PC-3 (cell line): ENCODE measurements at regions not wholly inside any gene's neighbourhood (a gene's known extent, or its start where the extent isn't known, plus 50 kb on each side); places are given as distances from the start of the nearest gene placed in this dataset.

Experiments used
- ATAC-seq: fragments of 200-7000 bp; cut with Tn5 transposase; 2 replicates; pipeline ENCODE4 v1.9.1; 2020; ENCODE audit warnings: mild to moderate bottlenecking, moderate library complexity
- BruUV-seq: library from RNA; stranded (reverse); fragments of 400-500 nt; replicated peaks from 2 replicates; lab custom pipeline; 2021; lab: Mats Ljungman, UMichigan
- CTCF ChIA-PET: fragments of 300-600 bp; sonication (Branson Sonifier 250); formaldehyde crosslinking; loops from one replicate; lab custom pipeline; 2022; ENCODE audit warnings: antibody characterized with exemption; lab: Charles Lee
- POLR2A ChIA-PET: fragments of 300-600 bp; sonication (Branson Sonifier 250); formaldehyde crosslinking; loops from one replicate; lab custom pipeline; 2022; ENCODE audit warnings: antibody characterized with exemption; ENCODE audit not compliant: unreplicated experiment; lab: Charles Lee
- DNase-seq: peaks from one replicate; pipeline ENCODE4 v3.0.0-alpha.2; 2015
- H2AFZ ChIP-seq: fragments of 300-600 bp; sonication (generic); 2 replicates; pipeline ENCODE4 v1.6.0; 2016; ENCODE audit warnings: antibody characterized with exemption, low read length
- H3F3A ChIP-seq: fragments of 300-600 bp; sonication (generic); one replicate; pipeline ENCODE4 v1.6.0; 2017; ENCODE audit warnings: antibody characterized with exemption, low read length, control low read depth, mild to moderate bottlenecking; ENCODE audit not compliant: unreplicated experiment
- H3K27ac ChIP-seq: fragments of 300-600 bp; sonication (generic); 2 replicates; pipeline ENCODE4 v1.5.1; 2016; ENCODE audit warnings: mild to moderate bottlenecking, low read length
- H3K27me3 ChIP-seq: fragments of 300-600 bp; sonication (generic); 2 replicates; pipeline ENCODE4 v1.6.1; 2016; ENCODE audit warnings: low read length, mixed read lengths
- H3K36me3 ChIP-seq: fragments of 300-600 bp; sonication (generic); 2 replicates; pipeline ENCODE4 v1.6.1; 2016; ENCODE audit warnings: low read depth, mixed run types, low read length, mixed read lengths
- H3K4me1 ChIP-seq: fragments of 300-600 bp; sonication (generic); 2 replicates; pipeline ENCODE4 v1.5.1; 2016; ENCODE audit warnings: low read length; ENCODE audit not compliant: insufficient read depth
- H3K4me2 ChIP-seq: fragments of 300-600 bp; sonication (generic); 2 replicates; pipeline ENCODE4 v1.6.0; 2016; ENCODE audit warnings: low read length
- H3K4me3 ChIP-seq: fragments of 300-600 bp; sonication (generic); 2 replicates; pipeline ENCODE4 v1.5.1; 2016; ENCODE audit warnings: mild to moderate bottlenecking, low read length, mixed read lengths
- H3K79me2 ChIP-seq: fragments of 300-600 bp; sonication (generic); 2 replicates; pipeline ENCODE4 v1.6.1; 2017; ENCODE audit warnings: low read length, mixed read lengths
- H3K9ac ChIP-seq: fragments of 300-600 bp; sonication (generic); 2 replicates; pipeline ENCODE4 v1.6.0; 2016; ENCODE audit warnings: mild to moderate bottlenecking, low read length
- H3K9me2 ChIP-seq: fragments of 300-600 bp; sonication (generic); replicated peaks from 2 replicates; pipeline ENCODE4 v1.6.1; 2016; ENCODE audit warnings: mixed run types, low read length, mixed read lengths
- H3K9me3 ChIP-seq: fragments of 300-600 bp; sonication (generic); 2 replicates; pipeline ENCODE4 v1.6.1; 2016; ENCODE audit warnings: low read length, mixed read lengths
- H4K20me1 ChIP-seq: fragments of 300-600 bp; sonication (generic); 2 replicates; pipeline ENCODE4 v1.6.1; 2016; ENCODE audit warnings: low read length, mixed read lengths
- EZH2 ChIP-seq: fragments of 300-600 bp; sonication (generic); IDR thresholded peaks from one replicate; pipeline ENCODE4 v1.6.1; 2017; ENCODE audit warnings: antibody characterized with exemption, mild to moderate bottlenecking, low read length; ENCODE audit not compliant: unreplicated experiment
- EZH2phosphoT487 ChIP-seq: fragments of 300-600 bp; sonication (generic); IDR thresholded peaks from 2 replicates; pipeline ENCODE4 v1.6.1; 2018; ENCODE audit warnings: mild to moderate bottlenecking, antibody characterized with exemption, low read length, borderline replicate concordance
- intact Hi-C: fragments of 100-400 bp; cut with micrococcal nuclease; formaldehyde crosslinking; loops from 2 replicates; pipeline ENCODE4 v1.9.0; 2023
- TF ChIP-seq, protein P1 (sequence below): fragments of 300-600 bp; sonication (generic); conservative IDR thresholded peaks from 2 replicates; pipeline ENCODE4 v1.5.1; 2017; ENCODE audit warnings: antibody characterized with exemption, low read depth, mild to moderate bottlenecking, low read length

DNA sequence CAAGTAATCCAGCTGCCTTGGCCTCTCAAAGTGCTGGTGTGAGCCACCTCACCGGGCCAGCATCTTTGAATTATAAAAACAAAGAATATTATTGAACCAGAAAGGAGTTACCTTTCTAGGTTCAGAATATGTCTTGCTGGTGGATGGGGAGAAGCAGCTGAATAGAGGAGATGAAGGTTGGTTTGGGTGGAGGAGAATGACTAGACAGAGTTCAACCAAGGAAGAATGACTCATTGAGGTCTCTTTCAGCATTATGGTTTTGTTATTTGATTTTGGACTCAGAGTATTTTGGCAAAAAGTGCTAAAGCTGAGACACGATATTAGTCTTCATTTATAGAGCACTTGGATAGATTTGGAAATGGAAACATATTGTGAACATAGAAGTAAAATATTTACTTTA lies 75.2 kb upstream of the MPDZ start:
- Histone ChIP-seq H3K79me2 (no peaks in the 10 kb centered on the region), H3K36me3 (no peaks in the 10 kb centered on the region), H3K4me2 (no peak overlapping the region), H3K27ac (no peak overlapping the region), H3K4me3 (no peak overlapping the region), H3F3A (no peaks in the 10 kb centered on the region), H2AFZ (no peak overlapping the region), H3K9ac (no peak overlapping the region), H3K9me3 (no peaks in the 10 kb centered on the region), H3K9me2 (no peaks in the 10 kb centered on the region), H4K20me1 (no peaks in the 10 kb centered on the region), H3K4me1 (peaks cover 17% of the 10 kb centered on the region), H3K27me3 (no peaks in the 10 kb centered on the region)
- peak; percentile 69 for ATAC-seq
- ChIA-PET CTCF (no interaction called here), POLR2A (no interaction called here)
- TF ChIP-seq, protein P1, sequence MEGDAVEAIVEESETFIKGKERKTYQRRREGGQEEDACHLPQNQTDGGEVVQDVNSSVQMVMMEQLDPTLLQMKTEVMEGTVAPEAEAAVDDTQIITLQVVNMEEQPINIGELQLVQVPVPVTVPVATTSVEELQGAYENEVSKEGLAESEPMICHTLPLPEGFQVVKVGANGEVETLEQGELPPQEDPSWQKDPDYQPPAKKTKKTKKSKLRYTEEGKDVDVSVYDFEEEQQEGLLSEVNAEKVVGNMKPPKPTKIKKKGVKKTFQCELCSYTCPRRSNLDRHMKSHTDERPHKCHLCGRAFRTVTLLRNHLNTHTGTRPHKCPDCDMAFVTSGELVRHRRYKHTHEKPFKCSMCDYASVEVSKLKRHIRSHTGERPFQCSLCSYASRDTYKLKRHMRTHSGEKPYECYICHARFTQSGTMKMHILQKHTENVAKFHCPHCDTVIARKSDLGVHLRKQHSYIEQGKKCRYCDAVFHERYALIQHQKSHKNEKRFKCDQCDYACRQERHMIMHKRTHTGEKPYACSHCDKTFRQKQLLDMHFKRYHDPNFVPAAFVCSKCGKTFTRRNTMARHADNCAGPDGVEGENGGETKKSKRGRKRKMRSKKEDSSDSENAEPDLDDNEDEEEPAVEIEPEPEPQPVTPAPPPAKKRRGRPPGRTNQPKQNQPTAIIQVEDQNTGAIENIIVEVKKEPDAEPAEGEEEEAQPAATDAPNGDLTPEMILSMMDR: no peak
- no peak for TF ChIP-seq EZH2phosphoT487
- no peak for TF ChIP-seq EZH2
- peak; percentile 66 for DNase-seq
- no TSS peak for BruUV-seq
- intact Hi-C loops: loop anchor here (5.0 to 10.0 kb wide), 4 partner anchors 68 to 1078 kb away; no protein-coding TSS in a partner anchor

DNA sequence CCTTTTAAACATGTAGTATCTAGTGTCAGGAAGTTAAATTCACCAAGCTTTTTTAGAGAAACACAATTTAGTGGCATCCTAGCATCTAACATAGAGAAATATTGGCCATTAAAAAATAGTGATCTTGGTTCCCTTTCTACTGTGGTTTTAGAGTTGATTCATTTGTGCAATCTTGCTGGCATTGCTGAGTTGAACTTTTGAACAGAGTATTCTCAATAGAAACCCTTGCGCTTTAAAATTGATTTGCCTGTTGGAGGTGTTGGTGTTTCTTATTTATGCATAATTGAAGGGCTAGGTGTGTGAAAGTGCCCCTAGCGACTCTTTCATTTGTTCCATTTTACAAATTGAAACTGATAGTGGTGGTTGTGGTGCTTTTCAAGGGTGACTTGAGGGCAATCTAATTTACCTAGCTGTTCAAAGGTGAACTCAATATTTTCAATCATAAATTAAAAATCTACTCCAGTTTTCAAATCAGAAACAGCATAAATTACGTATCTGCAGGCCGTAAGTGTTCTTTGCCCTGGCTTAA lies 73.0 kb upstream of the MPDZ start:
- Histone ChIP-seq H3K27me3 (no peaks in the 10 kb centered on the region), H4K20me1 (no peaks in the 10 kb centered on the region), H2AFZ (no peak overlapping the region), H3F3A (no peaks in the 10 kb centered on the region), H3K79me2 (no peaks in the 10 kb centered on the region), H3K36me3 (no peaks in the 10 kb centered on the region), H3K4me2 (no peak overlapping the region), H3K4me3 (no peak overlapping the region), H3K4me1 (peaks cover 6% of the 10 kb centered on the region; the same call in 1 of the 2 replicates), H3K9me2 (no peaks in the 10 kb centered on the region), H3K9ac (no peak overlapping the region), H3K9me3 (no peaks in the 10 kb centered on the region), H3K27ac (no peak overlapping the region)
- no peak for TF ChIP-seq EZH2phosphoT487
- TF ChIP-seq, protein P1: no peak
- TF ChIP-seq EZH2: no peak
- ATAC-seq (no peak), DNase-seq (no peak)
- intact Hi-C loops: loop anchor here (2.0 to 10.0 kb wide), 5 partner anchors 70 to 1080 kb away; no protein-coding TSS in a partner anchor
- POLR2A ChIA-PET: no interaction called here
- no TSS peak for BruUV-seq
- CTCF ChIA-PET: no interaction called here

DNA sequence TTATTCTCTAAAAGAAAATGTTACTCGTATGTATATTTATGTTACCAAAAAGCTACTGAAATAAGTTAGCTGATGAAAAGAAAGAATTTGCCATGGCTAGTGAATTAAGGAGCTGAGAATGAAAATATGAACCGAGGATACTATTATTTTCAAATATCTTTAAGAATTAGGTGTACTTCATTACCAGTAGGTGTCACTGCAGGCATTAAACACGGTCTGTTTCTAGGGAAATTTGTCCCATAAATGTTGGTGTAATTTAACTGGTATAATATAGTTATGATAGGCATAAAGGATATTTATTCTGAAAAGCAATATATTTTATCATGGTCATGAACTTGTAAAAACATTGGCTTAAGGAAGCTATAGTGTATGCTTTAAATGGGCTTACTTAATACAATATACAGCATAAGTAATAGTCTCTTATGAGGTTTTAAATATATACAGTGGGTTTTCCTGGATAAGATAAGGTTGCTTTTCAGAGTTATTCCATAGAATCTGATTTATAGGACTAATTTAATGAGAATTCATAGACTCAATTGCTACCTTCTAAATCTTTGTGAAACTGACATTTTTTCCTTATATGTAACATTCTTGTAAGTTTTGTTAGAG lies 72.4 kb upstream of the MPDZ start:
- CTCF ChIA-PET: interaction anchor here (0.5 to 0.6 kb wide), 2 partner anchors 45 to 974 kb away, joined by 4 to 6 read pairs; no protein-coding TSS in a partner anchor
- Histone ChIP-seq H3K9me2 (no peaks in the 10 kb centered on the region), H3K4me1 (peaks cover 6% of the 10 kb centered on the region; the same call in 1 of the 2 replicates), H3F3A (no peaks in the 10 kb centered on the region), H3K79me2 (no peaks in the 10 kb centered on the region), H3K4me3 (no peak overlapping the region), H3K27me3 (no peaks in the 10 kb centered on the region), H3K4me2 (no peak overlapping the region), H3K9ac (no peak overlapping the region), H3K36me3 (no peaks in the 10 kb centered on the region), H3K27ac (no peak overlapping the region), H3K9me3 (no peaks in the 10 kb centered on the region), H2AFZ (no peak overlapping the region), H4K20me1 (no peaks in the 10 kb centered on the region)
- intact Hi-C loops: loop anchor here (2.0 to 10.0 kb wide), 5 partner anchors 70 to 1080 kb away; no protein-coding TSS in a partner anchor
- ATAC-seq (peak; percentile 70), DNase-seq (peak; percentile 59)
- BruUV-seq: no TSS peak
- TF ChIP-seq EZH2: no peak
- TF ChIP-seq EZH2phosphoT487: no peak
- TF ChIP-seq, protein P1: peak; percentile 76
- POLR2A ChIA-PET: no interaction called here
